Upper lobe of left lung (tissue), 6 donors: ENCODE measurements at regions not wholly inside any gene's neighbourhood (a gene's known extent, or its start where the extent isn't known, plus 50 kb on each side); places are given as distances from the start of the nearest gene placed in this dataset.
"Not testable (repeated sequence)": the region's sequence is repeated elsewhere in the genome, so short reads cannot be mapped to it uniquely, and the experiment has no call there.

Source experiments
- ATAC-seq, 2 donors: fragments of 200-7000 bp; cut with Tn5 transposase; one replicate each; pipeline ENCODE4 v1.9.1; 2022; ENCODE audit warnings: mild to moderate bottlenecking in 2 of 2, moderate library complexity in 2 of 2; ENCODE audit not compliant: low FRiP score in 2 of 2
- DNase-seq, 2 donors: peaks; one replicate each; pipeline ENCODE4 v3.0.0-alpha.2; 2019 to 2020
- H3K27ac ChIP-seq, 4 donors: fragments of 200-600 bp; sonication (generic); one replicate each; pipeline ENCODE4 v1.5.1; 2016 to 2019
- H3K27me3 ChIP-seq, 4 donors: fragments of 200-600 bp; sonication (generic); one replicate each; pipeline ENCODE4 v1.5.1; 2017 to 2019
- H3K36me3 ChIP-seq, 4 donors: fragments of 200-600 bp; sonication (generic); one replicate each; pipeline ENCODE4 v1.5.1; 2016 to 2019
- H3K4me1 ChIP-seq, 4 donors: fragments of 200-600 bp; sonication (generic); one replicate each; pipeline ENCODE4 v1.5.1; 2018 to 2019
- H3K4me3 ChIP-seq, 4 donors: fragments of 200-600 bp; sonication (generic); one replicate each; pipeline ENCODE4 v1.5.1; 2017 to 2019; ENCODE audit warnings: mild to moderate bottlenecking in 2 of 4, moderate library complexity in 1 of 4
- H3K9me3 ChIP-seq, 4 donors: fragments of 200-600 bp; sonication (generic); one replicate each; pipeline ENCODE4 v1.5.1; 2018 to 2019
- CTCF ChIP-seq, 6 experiments: fragments of 450-650 bp in 4 of 6; fragments of 200-600 bp in 2 of 6; sonication (generic) in 2 of 6; IDR thresholded peaks; one replicate each; pipeline ENCODE4 v1.5.1; 2016 to 2019; ENCODE audit warnings: antibody characterized with exemption in 6 of 6
- EP300 ChIP-seq, 4 donors: sonication (generic); formaldehyde crosslinking; IDR thresholded peaks; one replicate each; pipeline ENCODE4 v1.5.1; 2017; ENCODE audit warnings: antibody characterized with exemption in 4 of 4, control low read depth in 2 of 4
- POLR2A ChIP-seq, 4 donors: fragments of 450-650 bp; IDR thresholded peaks; one replicate each; pipeline ENCODE4 v1.5.1; 2016 to 2017; ENCODE audit warnings: antibody characterized with exemption in 4 of 4, mild to moderate bottlenecking in 2 of 4
- POLR2AphosphoS5 ChIP-seq, 2 donors: sonication (generic); formaldehyde crosslinking; IDR thresholded peaks; one replicate each; pipeline ENCODE4 v1.5.1; 2017; ENCODE audit warnings: antibody characterized with exemption in 2 of 2
- WGBS, 2 donors: methylation state at CpG; one replicate each; pipeline ENCODE4 v1.1.5; 2017 to 2018; 5-methylcytosine and 5-hydroxymethylcytosine counted together
- donor health status: DM: no; HTN: no; CAD: no; lungs with moderate emphysema.
- donor health status: DM: no; HTN: yes; CAD: no; lungs with severe emphysema.

GRCh38 chr1:197838836-197839235, 63.6 kb upstream of the DENND1B start:
- TF ChIP-seq CTCF (IDR thresholded peaks at IDR 0.05) (no peak), POLR2AphosphoS5 (IDR thresholded peaks at IDR 0.05) (no peak), POLR2A (IDR thresholded peaks at IDR 0.05) (no peak), EP300 (IDR thresholded peaks at IDR 0.05) (no peak)
- Histone ChIP-seq H3K36me3 (no peaks in the 10 kb centered on the region), H3K4me1 (no peaks in the 10 kb centered on the region), H3K4me3 (no peak overlapping the region), H3K27ac (no peak overlapping the region), H3K27me3 (no peaks in the 10 kb centered on the region), H3K9me3 (no peaks in the 10 kb centered on the region)
- 75% methylated on average over 3 of the region's 3 CpGs for WGBS, 2 donors
- DNase-seq (no peak), ATAC-seq (peak in 1 of 2 donors; percentile 62)

GRCh38 chr1:197837911-197838310, 62.6 kb upstream of the DENND1B start:
- ATAC-seq: no peak
- no peaks in the 10 kb centered on the region for H3K9me3 ChIP-seq
- no peak for DNase-seq
- TF ChIP-seq EP300 (IDR thresholded peaks at IDR 0.05) (no peak), CTCF (IDR thresholded peaks at IDR 0.05) (no peak), POLR2A (IDR thresholded peaks at IDR 0.05) (no peak), POLR2AphosphoS5 (IDR thresholded peaks at IDR 0.05) (no peak)
- 59 to 81% methylated on average over 1 of the region's 1 CpG for WGBS, 2 donors
- H3K27ac ChIP-seq: no peak overlapping the region
- H3K27me3 ChIP-seq: no peaks in the 10 kb centered on the region
- no peaks in the 10 kb centered on the region for H3K4me1 ChIP-seq
- no peaks in the 10 kb centered on the region for H3K36me3 ChIP-seq
- H3K4me3 ChIP-seq: no peak overlapping the region

- H3K4me1 ChIP-seq, H3K36me3 ChIP-seq, ATAC-seq, H3K27me3 ChIP-seq, H3K4me3 ChIP-seq, DNase-seq, H3K9me3 ChIP-seq, H3K27ac ChIP-seq: not testable (repeated sequence)
- 78 to 95% methylated on average over 1 of the region's 1 CpG for WGBS, 2 donors
Observed at GRCh38 chr1:197836356-197836755, 61.1 kb upstream of the DENND1B start.

- not testable (repeated sequence) for H3K36me3 ChIP-seq, ATAC-seq, DNase-seq, H3K27me3 ChIP-seq, H3K27ac ChIP-seq, H3K4me1 ChIP-seq, H3K9me3 ChIP-seq, H3K4me3 ChIP-seq
- WGBS, 2 donors: 68 to 86% methylated on average over 1 of the region's 1 CpG
Observed at GRCh38 chr1:197829011-197829410, 53.7 kb upstream of the DENND1B start.

- ATAC-seq (no peak), DNase-seq (no peak)
- Histone ChIP-seq H3K9me3 (no peaks in the 10 kb centered on the region), H3K27ac (no peak overlapping the region), H3K27me3 (no peaks in the 10 kb centered on the region), H3K4me1 (no peaks in the 10 kb centered on the region), H3K4me3 (no peak overlapping the region), H3K36me3 (no peaks in the 10 kb centered on the region)
- WGBS, 2 donors: 58 to 62% methylated on average over 1 of the region's 1 CpG
- TF ChIP-seq CTCF (IDR thresholded peaks at IDR 0.05): no peak
- TF ChIP-seq EP300 (IDR thresholded peaks at IDR 0.05): no peak
- TF ChIP-seq POLR2AphosphoS5 (IDR thresholded peaks at IDR 0.05): no peak
- TF ChIP-seq POLR2A (IDR thresholded peaks at IDR 0.05): no peak
Observed at GRCh38 chr1:197825541-197825940, 50.3 kb upstream of the DENND1B start.
